GM23338 (cell line): ENCODE measurements at regions not wholly inside any gene's neighbourhood (a gene's known extent, or its start where the extent isn't known, plus 50 kb on each side); places are given as distances from the start of the nearest gene placed in this dataset.

Experiments
- ATAC-seq: fragments of 200-7000 bp; cut with Tn5 transposase; 3 replicates; pipeline ENCODE4 v1.9.1; 2020
- DNase-seq: peaks from one replicate; pipeline ENCODE4 v3.0.0-alpha.2; 2015; ENCODE audit warnings: low spot score
- H2AFZ ChIP-seq: fragments of 200-600 bp; sonication (generic); 2 replicates; pipeline ENCODE4 v1.8.0; 2016; ENCODE audit warnings: antibody characterized with exemption, mild to moderate bottlenecking, moderate library complexity
- H3F3A ChIP-seq: fragments of 200-600 bp; sonication (generic); replicated peaks from 2 replicates; pipeline ENCODE4 v1.8.0; 2017; ENCODE audit warnings: antibody characterized with exemption, mixed run types, low read depth
- H3K27ac ChIP-seq: fragments of 200-600 bp; sonication (generic); 2 replicates; pipeline ENCODE4 v1.6.1; 2016; ENCODE audit warnings: low read depth
- H3K27me3 ChIP-seq: fragments of 200-600 bp; sonication (generic); 2 replicates; pipeline ENCODE4 v1.8.0; 2016; ENCODE audit warnings: mild to moderate bottlenecking, mixed run types, moderate library complexity; ENCODE audit not compliant: insufficient read depth
- H3K36me3 ChIP-seq: fragments of 200-600 bp; sonication (generic); 2 replicates; pipeline ENCODE4 v1.8.0; 2016; ENCODE audit warnings: mild to moderate bottlenecking; ENCODE audit not compliant: insufficient read depth
- H3K4me1 ChIP-seq: fragments of 200-600 bp; sonication (generic); 2 replicates; pipeline ENCODE4 v1.8.0; 2016; ENCODE audit warnings: mild to moderate bottlenecking, moderate library complexity; ENCODE audit not compliant: insufficient read depth
- H3K4me2 ChIP-seq: fragments of 200-600 bp; sonication (generic); 2 replicates; pipeline ENCODE4 v1.7.1; 2017; ENCODE audit warnings: mixed run types
- H3K4me3 ChIP-seq: fragments of 200-600 bp; sonication (generic); 2 replicates; pipeline ENCODE4 v1.6.1; 2016; ENCODE audit warnings: mixed run types
- H3K79me2 ChIP-seq: fragments of 200-600 bp; sonication (generic); replicated peaks from 2 replicates; pipeline ENCODE4 v1.8.0; 2017; ENCODE audit warnings: mild to moderate bottlenecking; ENCODE audit not compliant: insufficient read depth
- H3K9me2 ChIP-seq: fragments of 200-600 bp; sonication (generic); 2 replicates; pipeline ENCODE4 v1.8.0; 2017; ENCODE audit not compliant: insufficient read depth
- H4K20me1 ChIP-seq: fragments of 200-600 bp; sonication (generic); replicated peaks from 2 replicates; pipeline ENCODE4 v1.8.0; 2017; ENCODE audit warnings: mild to moderate bottlenecking; ENCODE audit not compliant: insufficient read depth
- H3K27ac Mint-ChIP-seq: 2 replicates; pipeline ENCODE4 v1.8.0; 2020; ENCODE audit warnings: inconsistent platforms, mild to moderate bottlenecking, moderate library complexity, mixed read lengths
- H3K27me3 Mint-ChIP-seq: 3 replicates; pipeline ENCODE4 v1.8.0; 2022; ENCODE audit warnings: low read depth, mild to moderate bottlenecking, moderate library complexity, mixed read lengths, inconsistent platforms; ENCODE audit not compliant: insufficient read depth, poor library complexity
- H3K36me3 Mint-ChIP-seq: 3 replicates; pipeline ENCODE4 v1.8.0; 2021; ENCODE audit warnings: low read depth, mild to moderate bottlenecking, inconsistent platforms, moderate library complexity, mixed read lengths
- H3K4me1 Mint-ChIP-seq: 3 replicates; pipeline ENCODE4 v1.8.0; 2020; ENCODE audit warnings: mild to moderate bottlenecking, inconsistent platforms, mixed read lengths
- H3K4me3 Mint-ChIP-seq: 3 replicates; pipeline ENCODE4 v1.8.0; 2021; ENCODE audit warnings: moderate library complexity, mild to moderate bottlenecking, inconsistent platforms, mixed read lengths
- H3K9me3 Mint-ChIP-seq: 3 replicates; pipeline ENCODE4 v1.8.0; 2020; ENCODE audit warnings: moderate library complexity, mild to moderate bottlenecking, inconsistent platforms, mixed read lengths
- CREB1 ChIP-seq: fragments of 250-450 bp; sonication (Bioruptor Pico); IDR thresholded peaks from 2 replicates; pipeline ENCODE4 v1.5.0; 2020; ENCODE audit warnings: low read depth, mild to moderate bottlenecking, moderate library complexity
- CTCF ChIP-seq, 2 experiments: fragments of 200-600 bp in 1 of 2; sonication (generic) in 1 of 2; conservative IDR thresholded peaks; 2 replicates each; pipeline versions ENCODE4 v1.5.1 to v1.6.1; 2016 to 2017; ENCODE audit warnings: antibody characterized with exemption in 2 of 2, low read depth in 2 of 2, mild to moderate bottlenecking in 2 of 2, moderate library complexity in 1 of 2
- ETS1 ChIP-seq: IDR thresholded peaks from 2 replicates; pipeline ENCODE4 v1.6.1; 2016; ENCODE audit warnings: antibody characterized with exemption
- EZH2 ChIP-seq: fragments of 200-600 bp; sonication (generic); IDR thresholded peaks from one replicate; pipeline ENCODE4 v1.8.0; 2017; ENCODE audit warnings: antibody characterized with exemption, mild to moderate bottlenecking, low read depth; ENCODE audit not compliant: unreplicated experiment
- EZH2phosphoT487 ChIP-seq: fragments of 200-600 bp; sonication (generic); IDR thresholded peaks from one replicate; pipeline ENCODE4 v1.8.1; 2018; ENCODE audit warnings: antibody characterized with exemption; ENCODE audit not compliant: unreplicated experiment
- JUNB ChIP-seq: IDR thresholded peaks from one replicate; pipeline ENCODE4 v1.6.1; 2016; ENCODE audit warnings: antibody characterized with exemption; ENCODE audit not compliant: unreplicated experiment
- NANOG ChIP-seq: IDR thresholded peaks from 2 replicates; pipeline ENCODE4 v1.6.1; 2016; ENCODE audit warnings: antibody characterized with exemption, borderline replicate concordance
- POLR2AphosphoS5 ChIP-seq: IDR thresholded peaks from 2 replicates; pipeline ENCODE4 v1.6.1; 2016; ENCODE audit warnings: antibody characterized with exemption, low read depth
- REST ChIP-seq: IDR thresholded peaks from one replicate; pipeline ENCODE4 v1.6.1; 2018; ENCODE audit warnings: antibody characterized with exemption; ENCODE audit not compliant: unreplicated experiment
- STAT1 ChIP-seq: IDR thresholded peaks from one replicate; pipeline ENCODE4 v1.6.1; 2016; ENCODE audit warnings: antibody characterized with exemption; ENCODE audit not compliant: unreplicated experiment
- ZNF114 ChIP-seq: fragments of 250-450 bp; sonication (Bioruptor Pico); IDR thresholded peaks from 2 replicates; pipeline ENCODE4 v1.5.0; 2020; ENCODE audit warnings: mild to moderate bottlenecking, moderate library complexity
- ZNF331 ChIP-seq: fragments of 250-450 bp; sonication (Bioruptor Pico); IDR thresholded peaks from 2 replicates; pipeline ENCODE4 v1.5.0; 2020; ENCODE audit warnings: low read depth, mild to moderate bottlenecking, moderate library complexity
- ZNF462 ChIP-seq: fragments of 250-450 bp; sonication (Bioruptor Pico); IDR thresholded peaks from 2 replicates; pipeline ENCODE4 v1.5.0; 2020; ENCODE audit warnings: mild to moderate bottlenecking, moderate library complexity

GRCh38 chr15:36075333-36075732 lies 504.1 kb upstream of the CDIN1 start:
- ATAC-seq: no peak
- no peak overlapping the region for H3K4me3 ChIP-seq
- Mint-ChIP-seq H3K4me1 (peaks cover 9% of the 10 kb centered on the region; the same call in 2 of the 3 replicates), H3K9me3 (peaks cover 3% of the 10 kb centered on the region; the same call in 1 of the 3 replicates), H3K27me3 (no peaks in the 10 kb centered on the region), H3K4me3 (no peak overlapping the region), H3K27ac (no peak overlapping the region), H3K36me3 (no peaks in the 10 kb centered on the region)
- H3K9me2 ChIP-seq: 0 out of 2 replicates have a peak, but pooled peaks cover 3% of the 10 kb centered on the region
- TF ChIP-seq JUNB (no peak), ZNF462 (no peak), CTCF (conservative IDR thresholded peaks at IDR 0.05; ENCODE audit: low read depth in 2 of 2) (no peak), CREB1 (no peak), ZNF331 (no peak), EZH2phosphoT487 (no peak), EZH2 (no peak), NANOG (no peak), ZNF114 (CRISPR knock-in tag) (no peak), ETS1 (no peak), POLR2AphosphoS5 (no peak), REST (no peak), STAT1 (no peak)
- no peaks in the 10 kb centered on the region for H3F3A ChIP-seq
- H3K36me3 ChIP-seq: no peaks in the 10 kb centered on the region
- no peaks in the 10 kb centered on the region for H3K27me3 ChIP-seq
- no peak overlapping the region for H3K4me2 ChIP-seq
- H4K20me1 ChIP-seq: no peaks in the 10 kb centered on the region
- no peaks in the 10 kb centered on the region for H3K4me1 ChIP-seq
- no peaks in the 10 kb centered on the region for H3K79me2 ChIP-seq
- H3K27ac ChIP-seq: no peak overlapping the region
- no peak overlapping the region for H2AFZ ChIP-seq
- DNase-seq: no peak
